HS-27A (cell line): ENCODE measurements at regions not wholly inside any gene's neighbourhood (a gene's known extent, or its start where the extent isn't known, plus 50 kb on each side); places are given as distances from the start of the nearest gene placed in this dataset.
"Not testable (repeated sequence)": the region's sequence is repeated elsewhere in the genome, so short reads cannot be mapped to it uniquely, and the experiment has no call there.

Experiments used
- DNase-seq: peaks from one replicate; pipeline ENCODE4 v3.0.0-alpha.2; 2012; ENCODE audit warnings: low read depth, missing footprints

- no peak for DNase-seq
Measured at GRCh38 chr3:118765636-118766305, 268.9 kb downstream of the IGSF11 start.

GRCh38 chr3:118766306-118766669 lies 268.4 kb downstream of the IGSF11 start:
- no peak for DNase-seq

- DNase-seq = no peak
Measured at GRCh38 chr3:118772036-118772435, 262.6 kb downstream of the IGSF11 start.

- DNase-seq = no peak
Measured at GRCh38 chr3:118772547-118773011, 262.1 kb downstream of the IGSF11 start.

- DNase-seq = no peak
Measured at GRCh38 chr3:118775021-118775420, 259.6 kb downstream of the IGSF11 start.

- no peak for DNase-seq
Measured at GRCh38 chr3:118778201-118778600, 256.4 kb downstream of the IGSF11 start.

GRCh38 chr3:118781232-118781631 lies 253.4 kb downstream of the IGSF11 start:
- no peak for DNase-seq

GRCh38 chr3:118781839-118782238 lies 252.8 kb downstream of the IGSF11 start:
- DNase-seq = no peak

GRCh38 chr3:118782755-118783202 lies 251.9 kb downstream of the IGSF11 start:
- no peak for DNase-seq

GRCh38 chr3:118785415-118785814 lies 249.2 kb downstream of the IGSF11 start:
- DNase-seq = no peak

- DNase-seq = no peak
Measured at GRCh38 chr3:118791246-118791645, 243.4 kb downstream of the IGSF11 start.

- DNase-seq = no peak
Measured at GRCh38 chr3:118792191-118792590, 242.5 kb downstream of the IGSF11 start.

GRCh38 chr3:118793176-118793575 lies 241.5 kb downstream of the IGSF11 start:
- DNase-seq = no peak

- DNase-seq = no peak
Measured at GRCh38 chr3:118799303-118799702, 235.3 kb downstream of the IGSF11 start.

GRCh38 chr3:118801899-118802298 lies 232.7 kb downstream of the IGSF11 start:
- DNase-seq = no peak

- DNase-seq = no peak
Measured at GRCh38 chr3:118802325-118803095, 232.1 kb downstream of the IGSF11 start.

GRCh38 chr3:118803096-118803476 lies 231.6 kb downstream of the IGSF11 start:
- DNase-seq = no peak

GRCh38 chr3:118805007-118805406 lies 229.6 kb downstream of the IGSF11 start:
- no peak for DNase-seq

- no peak for DNase-seq
Measured at GRCh38 chr3:118806423-118806822, 228.2 kb downstream of the IGSF11 start.

- not testable (repeated sequence) for DNase-seq
Measured at GRCh38 chr3:118807349-118807748, 227.3 kb downstream of the IGSF11 start.

GRCh38 chr3:118808723-118809122 lies 225.9 kb downstream of the IGSF11 start:
- no peak for DNase-seq

- no peak for DNase-seq
Measured at GRCh38 chr3:118809696-118810498, 224.7 kb downstream of the IGSF11 start.
